Amniotic epithelial cell (primary cell): ENCODE measurements at regions not wholly inside any gene's neighbourhood (a gene's known extent, or its start where the extent isn't known, plus 50 kb on each side); places are given as distances from the start of the nearest gene placed in this dataset.
A peak's percentile ranks its signal among the peaks of the same experiment; 100 is the strongest.

ENCODE experiments used
- DNase-seq: peaks from one replicate; pipeline ENCODE4 v3.0.0-alpha.2; 2010; ENCODE audit warnings: low read depth

- DNase-seq: no peak
These were observed 249.6 kb downstream of the BAMBI start for GRCh38 chr10:28926932-28927331.

- DNase-seq: peak; percentile 12
These were observed 251.2 kb downstream of the BAMBI start for GRCh38 chr10:28928484-28928883.

GRCh38 chr10:28929942-28930341 lies 252.6 kb downstream of the BAMBI start:
- DNase-seq: no peak

- no peak for DNase-seq
These were observed 253.5 kb downstream of the BAMBI start for GRCh38 chr10:28930514-28931495.

- DNase-seq: peak; percentile 64
These were observed 257.7 kb downstream of the BAMBI start for GRCh38 chr10:28935061-28935460.

GRCh38 chr10:28937959-28938358 lies 260.6 kb downstream of the BAMBI start:
- no peak for DNase-seq

- DNase-seq: peak; percentile 54
These were observed 261.4 kb downstream of the BAMBI start for GRCh38 chr10:28938745-28939144.

GRCh38 chr10:28939281-28940157 lies 262.2 kb downstream of the BAMBI start:
- peak; percentile 98 for DNase-seq

GRCh38 chr10:28940158-28940888 lies 263.0 kb downstream of the BAMBI start:
- no peak for DNase-seq

- no peak for DNase-seq
These were observed 264.7 kb downstream of the BAMBI start for GRCh38 chr10:28942012-28942411.

- peak; percentile 58 for DNase-seq
These were observed 268.6 kb downstream of the BAMBI start for GRCh38 chr10:28945959-28946358.

- DNase-seq: peak; percentile 75
These were observed 269.2 kb downstream of the BAMBI start for GRCh38 chr10:28946479-28946878.

GRCh38 chr10:28947171-28947570 lies 269.9 kb downstream of the BAMBI start:
- DNase-seq: no peak

GRCh38 chr10:28948046-28948445 lies 270.7 kb downstream of the BAMBI start:
- DNase-seq: no peak

GRCh38 chr10:28949005-28950004 lies 272.0 kb downstream of the BAMBI start:
- DNase-seq: no peak

GRCh38 chr10:28951484-28951883 lies 274.2 kb downstream of the BAMBI start:
- no peak for DNase-seq

GRCh38 chr10:28952523-28952922 lies 275.2 kb downstream of the BAMBI start:
- DNase-seq: peak; percentile 9

- DNase-seq: peak; percentile 45
These were observed 276.9 kb downstream of the BAMBI start for GRCh38 chr10:28954211-28954610.

GRCh38 chr10:28958468-28958867 lies 281.1 kb downstream of the BAMBI start:
- no peak for DNase-seq

- no peak for DNase-seq
These were observed 282.7 kb downstream of the BAMBI start for GRCh38 chr10:28959850-28960501.
